ENCODE measurements at regions not wholly inside any gene's neighbourhood (a gene's known extent, or its start where the extent isn't known, plus 50 kb on each side); places are given as distances from the start of the nearest gene placed in this dataset.

DNA sequence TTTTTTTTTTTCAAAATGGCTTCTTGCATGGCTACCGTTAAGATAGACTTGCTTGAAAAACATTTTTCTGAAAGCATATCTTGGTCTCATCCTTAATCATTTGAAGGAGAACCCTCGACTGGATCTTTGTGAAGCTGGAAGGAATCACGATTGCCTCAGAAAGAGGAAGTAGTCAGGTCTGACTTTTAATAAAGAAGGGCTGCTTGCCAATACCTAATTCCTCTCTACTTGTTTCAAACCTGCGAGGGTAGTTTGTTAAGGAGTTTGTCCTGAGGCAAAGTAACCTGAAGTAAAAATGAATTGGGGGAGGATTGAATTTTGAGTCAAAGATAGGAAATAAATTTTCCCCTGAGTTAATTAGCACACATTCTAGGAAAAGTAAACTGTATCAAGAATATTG, 288.1 kb upstream of the MAP3K7 start:
- H3K27me3 ChIP-seq (replicated peaks; ENCODE audit: control insufficient read depth, insufficient read depth, low read length), result no peaks in the 10 kb centered on the region
- no peaks in the 10 kb centered on the region for H3K36me3 ChIP-seq (ENCODE audit: control insufficient read depth, insufficient read depth, low read length)
- no peak for DNase-seq (ENCODE audit: extremely low read depth, insufficient read length)
- H3K4me3 ChIP-seq (replicated peaks; ENCODE audit: low read depth, low read length), result no peak overlapping the region
- TF ChIP-seq, protein P1, sequence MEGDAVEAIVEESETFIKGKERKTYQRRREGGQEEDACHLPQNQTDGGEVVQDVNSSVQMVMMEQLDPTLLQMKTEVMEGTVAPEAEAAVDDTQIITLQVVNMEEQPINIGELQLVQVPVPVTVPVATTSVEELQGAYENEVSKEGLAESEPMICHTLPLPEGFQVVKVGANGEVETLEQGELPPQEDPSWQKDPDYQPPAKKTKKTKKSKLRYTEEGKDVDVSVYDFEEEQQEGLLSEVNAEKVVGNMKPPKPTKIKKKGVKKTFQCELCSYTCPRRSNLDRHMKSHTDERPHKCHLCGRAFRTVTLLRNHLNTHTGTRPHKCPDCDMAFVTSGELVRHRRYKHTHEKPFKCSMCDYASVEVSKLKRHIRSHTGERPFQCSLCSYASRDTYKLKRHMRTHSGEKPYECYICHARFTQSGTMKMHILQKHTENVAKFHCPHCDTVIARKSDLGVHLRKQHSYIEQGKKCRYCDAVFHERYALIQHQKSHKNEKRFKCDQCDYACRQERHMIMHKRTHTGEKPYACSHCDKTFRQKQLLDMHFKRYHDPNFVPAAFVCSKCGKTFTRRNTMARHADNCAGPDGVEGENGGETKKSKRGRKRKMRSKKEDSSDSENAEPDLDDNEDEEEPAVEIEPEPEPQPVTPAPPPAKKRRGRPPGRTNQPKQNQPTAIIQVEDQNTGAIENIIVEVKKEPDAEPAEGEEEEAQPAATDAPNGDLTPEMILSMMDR (IDR thresholded peaks at IDR 0.05; ENCODE audit: insufficient read depth, low read length, poor library complexity, severe bottlenecking), result no peak

DNA sequence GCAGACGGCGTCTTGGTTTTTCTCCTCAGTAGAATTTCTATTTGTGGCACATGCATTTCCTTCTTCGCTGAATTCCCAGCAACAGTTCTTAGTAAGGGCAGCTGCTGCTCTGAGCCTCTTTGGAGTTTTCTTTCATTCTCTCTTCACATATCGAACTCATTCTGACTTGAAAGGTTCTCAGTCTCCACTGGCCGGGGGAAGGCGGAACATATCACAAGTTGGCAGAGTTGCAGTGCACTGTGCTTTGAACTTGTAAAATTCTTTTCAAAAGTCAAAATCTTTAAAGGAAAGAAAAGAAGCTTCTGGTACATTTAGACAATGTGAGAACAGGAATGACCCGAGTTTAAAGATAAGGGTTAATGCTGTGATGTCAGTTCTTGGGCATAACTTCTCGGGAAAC, 286.1 kb upstream of the MAP3K7 start:
- H3K4me3 ChIP-seq (replicated peaks; ENCODE audit: low read depth, low read length), result no peak overlapping the region
- H3K27me3 ChIP-seq (replicated peaks; ENCODE audit: control insufficient read depth, insufficient read depth, low read length), result no peaks in the 10 kb centered on the region
- TF ChIP-seq, protein P1 (IDR thresholded peaks at IDR 0.05; ENCODE audit: insufficient read depth, low read length, poor library complexity, severe bottlenecking), result no peak
- no peaks in the 10 kb centered on the region for H3K36me3 ChIP-seq (ENCODE audit: control insufficient read depth, insufficient read depth, low read length)
- DNase-seq (ENCODE audit: extremely low read depth, insufficient read length), result no peak

DNA sequence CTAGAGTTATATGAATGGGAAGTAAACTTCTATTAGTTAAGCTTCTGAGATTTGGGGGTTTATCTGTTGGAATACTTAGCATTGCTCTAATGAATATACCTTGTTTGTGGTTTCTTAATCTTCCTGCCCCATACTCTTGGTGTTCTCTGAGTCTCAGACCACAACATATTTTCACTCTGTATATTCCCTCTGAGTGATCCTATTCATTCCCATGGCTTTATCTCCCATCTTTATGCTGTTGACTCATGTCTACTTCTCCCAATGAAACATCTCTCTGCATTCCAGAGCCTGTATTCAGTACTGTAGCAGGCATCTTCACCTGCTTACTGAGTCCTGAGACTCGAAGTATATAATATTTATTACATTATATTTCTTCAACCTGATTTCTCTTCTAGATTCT, 283.7 kb upstream of the MAP3K7 start:
- H3K4me3 ChIP-seq (replicated peaks; ENCODE audit: low read depth, low read length), result no peak overlapping the region
- TF ChIP-seq, protein P1 (IDR thresholded peaks at IDR 0.05; ENCODE audit: insufficient read depth, low read length, poor library complexity, severe bottlenecking), result no peak
- no peaks in the 10 kb centered on the region for H3K27me3 ChIP-seq (replicated peaks; ENCODE audit: control insufficient read depth, insufficient read depth, low read length)
- DNase-seq (ENCODE audit: extremely low read depth, insufficient read length), result no peak
- H3K36me3 ChIP-seq (ENCODE audit: control insufficient read depth, insufficient read depth, low read length), result no peaks in the 10 kb centered on the region

DNA sequence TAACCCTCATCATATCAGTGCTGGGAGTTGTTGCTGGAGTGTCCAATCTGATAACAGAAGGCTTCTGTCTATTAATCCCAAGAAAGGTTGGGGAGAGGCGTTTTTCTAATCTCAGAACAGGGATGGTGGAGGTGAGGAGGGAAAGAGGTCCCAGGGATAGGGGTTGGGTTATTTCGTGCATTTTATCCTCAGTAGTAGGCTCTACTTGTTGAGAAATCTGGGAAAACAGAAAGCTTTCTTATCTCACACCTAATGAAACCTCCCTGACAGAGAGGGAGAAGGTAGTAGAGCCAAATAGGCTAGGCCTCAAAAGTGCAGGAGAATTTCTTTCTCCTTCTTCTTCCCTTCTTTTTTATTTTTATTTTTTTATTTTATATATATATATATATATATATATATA, 281.8 kb upstream of the MAP3K7 start:
- no peaks in the 10 kb centered on the region for H3K36me3 ChIP-seq (ENCODE audit: control insufficient read depth, insufficient read depth, low read length)
- H3K27me3 ChIP-seq (replicated peaks; ENCODE audit: control insufficient read depth, insufficient read depth, low read length), result no peaks in the 10 kb centered on the region
- DNase-seq (ENCODE audit: extremely low read depth, insufficient read length), result no peak
- TF ChIP-seq, protein P1 (IDR thresholded peaks at IDR 0.05; ENCODE audit: insufficient read depth, low read length, poor library complexity, severe bottlenecking), result no peak
- H3K4me3 ChIP-seq (replicated peaks; ENCODE audit: low read depth, low read length), result no peak overlapping the region

DNA sequence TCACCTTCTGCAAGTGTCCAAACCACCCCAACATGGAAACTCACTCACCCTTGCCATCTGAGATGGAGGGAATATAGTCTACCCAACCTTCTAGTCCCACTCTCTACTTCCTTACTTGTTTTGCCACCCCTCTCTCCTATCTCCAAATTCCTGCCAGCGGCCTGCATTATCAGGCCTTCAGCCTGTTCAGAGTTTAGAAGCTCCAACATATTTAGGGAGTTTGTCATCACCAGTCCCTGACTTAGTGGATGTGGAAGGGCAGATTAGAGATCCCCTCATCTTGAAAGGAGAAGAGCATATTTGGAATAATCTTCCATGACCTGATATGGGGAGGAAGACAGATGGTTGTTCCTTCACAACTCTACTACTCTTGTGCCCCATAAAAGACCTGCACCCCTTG, 281.4 kb upstream of the MAP3K7 start:
- no peaks in the 10 kb centered on the region for H3K27me3 ChIP-seq (replicated peaks; ENCODE audit: control insufficient read depth, insufficient read depth, low read length)
- TF ChIP-seq, protein P1 (IDR thresholded peaks at IDR 0.05; ENCODE audit: insufficient read depth, low read length, poor library complexity, severe bottlenecking), result no peak
- DNase-seq (ENCODE audit: extremely low read depth, insufficient read length), result no peak
- no peaks in the 10 kb centered on the region for H3K36me3 ChIP-seq (ENCODE audit: control insufficient read depth, insufficient read depth, low read length)
- no peak overlapping the region for H3K4me3 ChIP-seq (replicated peaks; ENCODE audit: low read depth, low read length)

DNA sequence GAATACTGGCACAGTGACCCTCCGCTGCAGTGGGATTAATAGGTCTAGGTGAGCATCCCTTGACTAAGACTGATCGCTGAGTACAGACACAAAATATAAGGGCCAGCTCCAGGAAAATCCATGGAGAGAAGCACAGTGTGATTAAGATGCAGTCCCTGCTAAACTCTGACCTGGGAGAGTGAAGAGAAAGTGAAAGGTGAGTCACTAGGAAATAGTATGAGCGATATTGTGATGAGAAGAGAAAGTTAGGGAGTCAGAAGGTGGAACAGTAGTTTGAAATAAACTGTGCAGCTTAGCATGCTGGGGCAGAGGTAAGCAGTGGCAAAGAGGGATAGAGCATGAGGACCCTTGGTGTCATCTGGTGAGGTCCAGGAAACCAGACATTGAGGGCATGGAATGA, 278.6 kb upstream of the MAP3K7 start:
- no peak overlapping the region for H3K4me3 ChIP-seq (replicated peaks; ENCODE audit: low read depth, low read length)
- H3K27me3 ChIP-seq (replicated peaks; ENCODE audit: control insufficient read depth, insufficient read depth, low read length), result no peaks in the 10 kb centered on the region
- no peak for DNase-seq (ENCODE audit: extremely low read depth, insufficient read length)
- no peaks in the 10 kb centered on the region for H3K36me3 ChIP-seq (ENCODE audit: control insufficient read depth, insufficient read depth, low read length)
- TF ChIP-seq, protein P1 (IDR thresholded peaks at IDR 0.05; ENCODE audit: insufficient read depth, low read length, poor library complexity, severe bottlenecking), result no peak
